Dermis microvascular lymphatic vessel endothelial cell (primary cell): ENCODE measurements at regions not wholly inside any gene's neighbourhood (a gene's known extent, or its start where the extent isn't known, plus 50 kb on each side); places are given as distances from the start of the nearest gene placed in this dataset.
"Not testable (repeated sequence)": the region's sequence is repeated elsewhere in the genome, so short reads cannot be mapped to it uniquely, and the experiment has no call there.

Experiments used
- DNase-seq, 2 donors: peaks; one replicate each; pipeline versions ENCODE4 v3.0.0 to v3.0.0-alpha.2; 2010; ENCODE audit warnings: low read depth in 2 of 2

DNA sequence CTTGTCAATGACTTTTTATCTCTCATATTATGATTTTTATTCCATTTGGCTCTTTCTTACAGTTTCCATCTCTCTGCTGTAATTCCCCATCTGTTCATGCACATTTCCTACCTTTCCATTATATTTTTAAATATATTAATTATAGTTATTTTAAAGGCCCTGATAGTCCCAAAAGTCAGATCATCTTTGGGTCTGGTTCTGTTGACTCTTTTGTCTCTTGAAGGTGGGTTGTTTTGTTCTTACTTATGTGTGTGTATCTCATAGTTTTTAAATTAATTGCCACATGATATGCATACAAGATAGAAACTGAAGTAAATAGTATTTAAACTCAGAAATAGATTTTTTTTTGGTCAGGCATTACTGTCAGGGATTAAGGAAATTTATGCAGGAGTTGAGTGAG is 178.0 kb upstream of the AJAP1 start:
- DNase-seq, result no peak

DNA sequence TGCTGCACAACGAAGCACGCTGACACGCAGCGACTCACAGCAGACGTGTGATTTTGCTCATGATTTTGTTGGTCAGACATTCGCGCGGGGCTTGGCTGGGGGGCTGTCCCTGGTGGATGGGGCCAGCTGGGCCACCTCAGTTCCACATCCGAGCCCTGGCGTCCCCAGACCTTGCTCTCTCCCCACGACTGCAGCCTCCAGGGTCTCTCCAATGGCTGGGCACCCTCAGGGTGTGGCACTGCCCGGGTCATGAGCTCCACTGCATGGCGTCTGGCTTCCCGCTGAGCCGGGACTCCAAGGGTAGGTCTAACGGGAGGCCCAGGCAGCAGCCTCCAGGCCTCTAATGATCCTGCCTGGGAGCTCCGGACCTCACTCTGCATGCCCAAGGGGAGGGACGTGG is 173.0 kb upstream of the AJAP1 start:
- DNase-seq, result no peak

DNA sequence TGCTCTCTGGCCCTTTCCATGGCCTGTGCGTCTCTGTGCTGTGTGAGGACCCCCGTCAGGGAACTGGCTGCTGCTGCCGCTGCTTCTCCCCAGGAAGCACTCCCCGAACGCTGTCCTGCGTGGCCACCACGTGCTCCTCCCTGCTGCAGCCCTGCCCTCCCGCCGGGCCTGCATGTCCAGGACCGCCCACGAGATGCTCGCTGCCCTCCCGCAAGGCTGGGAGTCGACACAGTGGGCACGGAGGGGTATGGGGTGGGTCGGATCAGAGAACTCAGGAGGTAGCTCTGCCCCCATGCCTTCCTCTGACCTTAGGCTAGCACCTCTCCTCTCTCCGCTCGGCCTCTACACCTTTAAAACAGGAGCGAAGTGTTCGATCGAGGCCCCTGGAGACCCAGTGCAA is 171.9 kb upstream of the AJAP1 start:
- DNase-seq, result no peak

DNA sequence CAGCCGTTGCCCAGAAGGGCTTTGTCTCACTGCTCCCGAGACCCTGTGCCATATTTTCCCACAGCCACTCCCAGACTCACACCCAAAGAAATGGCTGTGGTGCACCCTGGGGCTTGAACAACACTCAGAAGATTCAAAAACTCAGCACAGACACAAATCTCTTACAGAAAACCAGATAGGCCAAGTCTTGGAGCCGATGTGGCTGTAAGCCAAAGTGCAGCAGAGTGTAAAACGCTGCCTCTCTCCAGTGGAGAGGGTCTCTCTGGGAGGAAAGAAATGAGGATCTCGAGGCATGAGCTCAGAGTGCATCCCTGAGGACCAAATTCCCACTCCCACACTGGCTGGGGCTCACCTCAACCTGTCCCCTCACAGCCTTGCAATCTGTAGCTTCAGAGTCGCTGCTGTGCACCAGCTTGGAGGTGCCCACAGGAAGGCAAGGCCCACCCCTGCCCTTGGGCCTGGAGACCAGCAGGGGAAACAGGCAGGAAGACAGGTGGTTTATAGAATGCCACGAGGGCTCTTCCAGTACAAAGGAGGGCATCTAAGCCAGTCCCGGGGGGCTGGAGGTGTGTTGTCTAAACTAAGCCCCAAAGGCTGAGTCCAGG is 171.3 kb upstream of the AJAP1 start:
- no peak for DNase-seq

DNA sequence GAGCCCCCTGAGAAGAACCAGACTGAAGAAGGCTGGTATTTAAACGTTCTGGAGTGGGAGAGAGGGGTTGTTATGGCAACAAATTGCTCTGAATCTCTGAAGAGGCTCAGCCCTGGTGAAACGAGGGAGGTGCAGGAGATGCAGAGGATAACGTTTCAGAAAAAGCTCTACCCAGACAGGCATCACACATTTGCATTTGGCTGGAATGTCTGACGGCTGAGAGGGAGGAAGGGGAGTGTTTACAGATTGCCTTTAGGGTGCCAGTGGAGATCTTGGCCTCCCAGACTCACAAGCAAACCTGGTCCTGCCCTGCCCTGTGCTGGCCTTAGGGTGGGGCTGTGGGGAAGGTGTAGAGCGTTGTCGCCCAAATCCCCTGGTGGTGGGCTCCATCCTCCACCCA is 169.0 kb upstream of the AJAP1 start:
- DNase-seq, result no peak

DNA sequence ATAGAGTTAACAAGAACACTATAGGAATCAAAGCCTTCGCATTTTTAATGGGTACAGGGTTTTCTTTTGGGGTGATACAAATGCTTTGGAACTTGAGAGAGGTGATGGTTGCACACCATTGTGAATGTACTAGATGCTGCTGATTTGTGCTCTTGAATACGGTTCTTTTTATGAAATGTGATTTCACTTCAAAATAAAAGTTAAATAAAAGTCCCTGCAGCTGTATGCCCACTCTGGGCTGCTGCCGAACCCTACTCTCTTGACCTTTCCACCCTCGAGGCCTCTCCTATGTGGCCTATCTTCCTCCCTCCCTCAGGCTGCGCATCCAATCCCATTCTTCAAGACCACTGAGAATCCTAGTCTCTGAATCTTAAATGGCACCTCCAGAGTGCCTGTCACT is 168.5 kb upstream of the AJAP1 start:
- DNase-seq, result no peak

DNA sequence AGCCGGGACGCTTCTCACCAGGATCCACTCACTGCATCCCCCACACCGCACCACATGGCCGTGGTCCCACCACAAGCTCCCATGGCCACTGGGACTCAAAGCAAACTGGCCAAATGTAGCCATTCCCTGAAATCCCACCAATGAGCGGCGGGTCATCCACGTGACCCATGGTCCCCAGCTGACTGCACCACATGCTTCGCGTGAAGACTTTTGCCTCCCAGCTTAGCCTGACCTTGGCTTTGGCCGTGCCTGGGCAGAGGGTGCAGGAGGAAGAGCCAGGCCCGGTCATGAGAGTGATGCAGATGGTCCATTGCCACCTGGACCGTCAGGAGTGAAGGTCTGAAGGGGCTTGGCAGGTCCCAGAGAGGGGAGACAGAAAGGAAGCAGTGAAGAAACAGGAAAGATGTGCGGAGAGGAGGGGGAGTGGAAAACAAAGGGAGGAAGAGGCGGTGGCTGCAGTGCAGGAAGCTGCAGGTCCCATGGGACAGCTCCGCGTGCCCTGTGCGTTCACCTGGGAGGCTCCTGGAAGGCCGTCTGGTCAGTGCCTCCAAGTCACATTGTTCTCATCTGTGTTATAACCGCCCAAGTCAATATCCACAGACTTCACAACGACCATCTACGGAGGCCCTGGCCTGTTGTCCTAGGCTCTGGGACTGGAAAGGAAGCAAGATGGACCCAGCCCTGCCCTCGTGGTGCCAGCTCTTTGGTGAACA is 167.8 kb upstream of the AJAP1 start:
- DNase-seq, result no peak

DNA sequence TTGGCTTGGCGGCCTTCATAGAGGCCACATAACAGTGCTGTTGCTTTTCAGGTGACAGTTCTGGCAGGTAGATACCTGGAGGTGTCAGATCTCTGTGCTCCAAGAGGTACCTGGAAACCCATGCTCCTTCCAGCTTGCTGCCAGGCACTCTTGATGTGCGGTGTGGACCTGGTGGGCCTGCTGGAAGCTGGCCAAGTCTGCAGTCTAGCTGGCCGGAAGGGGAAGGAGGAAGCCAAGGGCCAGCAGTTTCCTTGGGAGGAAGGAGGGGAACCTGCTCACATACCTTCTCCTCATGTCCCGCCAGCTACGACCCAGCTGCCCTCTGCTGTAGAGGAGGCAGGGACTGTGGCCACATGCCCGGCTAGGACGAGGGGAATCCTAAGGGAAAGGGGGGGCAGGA is 166.4 kb upstream of the AJAP1 start:
- DNase-seq, result no peak

DNA sequence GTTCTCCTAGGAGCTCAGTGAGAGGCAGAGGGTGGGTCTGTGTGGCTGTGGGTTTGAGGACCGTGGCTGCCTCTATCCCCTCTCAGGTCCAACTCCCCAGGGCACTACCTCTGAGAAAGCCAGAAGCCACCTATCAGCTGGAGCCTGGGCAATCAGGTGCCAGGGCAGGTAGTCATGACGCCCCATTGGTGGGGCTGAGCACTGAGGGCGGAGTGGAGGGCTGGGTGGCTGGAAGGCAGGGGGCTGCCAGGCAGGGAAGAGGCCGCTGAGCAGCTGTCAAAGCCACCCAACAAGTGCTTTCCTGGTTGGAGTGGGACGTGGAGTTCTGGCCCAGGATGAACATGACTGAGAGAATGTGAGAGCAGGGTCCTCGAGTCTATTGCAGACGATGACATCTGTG is 164.9 kb upstream of the AJAP1 start:
- no peak for DNase-seq

DNA sequence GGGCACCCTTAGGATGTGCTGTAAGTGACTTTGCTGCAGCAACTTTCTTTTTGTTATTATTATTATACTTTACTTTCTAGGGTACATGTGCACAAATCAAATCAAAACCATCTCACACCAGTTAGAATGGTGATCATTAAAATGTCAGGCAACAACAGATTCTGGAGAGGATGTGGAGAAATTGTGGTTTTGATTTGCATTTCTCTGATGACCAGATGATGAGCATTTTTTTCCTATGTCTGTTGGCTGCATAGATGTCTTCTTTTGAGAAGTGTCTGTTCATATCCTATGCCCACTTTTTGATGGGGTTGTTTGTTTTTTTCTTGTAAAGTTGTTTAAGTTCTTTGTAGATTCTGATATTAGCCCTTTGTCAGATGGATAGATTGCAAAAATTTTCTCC is 164.4 kb upstream of the AJAP1 start:
- not testable (repeated sequence) for DNase-seq

DNA sequence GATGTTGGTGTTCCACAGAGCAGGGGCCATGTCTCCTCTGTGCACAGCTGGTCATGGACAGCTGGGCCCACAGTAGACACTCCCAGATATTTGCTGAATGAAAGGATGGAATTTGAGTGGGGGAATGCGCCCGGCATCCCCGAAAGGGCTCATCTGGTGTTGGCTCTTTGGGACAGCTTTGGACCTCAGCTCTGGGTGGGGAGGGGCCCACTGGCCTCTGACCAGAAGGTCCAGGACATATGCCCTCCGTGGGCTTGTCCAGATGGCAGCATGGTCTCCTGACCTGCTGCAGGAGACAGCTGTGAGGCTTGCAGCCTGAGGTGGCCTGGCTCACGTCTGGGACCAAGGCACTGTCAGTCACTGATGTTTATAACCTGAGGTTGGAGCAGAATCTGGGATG is 160.4 kb upstream of the AJAP1 start:
- no peak for DNase-seq

DNA sequence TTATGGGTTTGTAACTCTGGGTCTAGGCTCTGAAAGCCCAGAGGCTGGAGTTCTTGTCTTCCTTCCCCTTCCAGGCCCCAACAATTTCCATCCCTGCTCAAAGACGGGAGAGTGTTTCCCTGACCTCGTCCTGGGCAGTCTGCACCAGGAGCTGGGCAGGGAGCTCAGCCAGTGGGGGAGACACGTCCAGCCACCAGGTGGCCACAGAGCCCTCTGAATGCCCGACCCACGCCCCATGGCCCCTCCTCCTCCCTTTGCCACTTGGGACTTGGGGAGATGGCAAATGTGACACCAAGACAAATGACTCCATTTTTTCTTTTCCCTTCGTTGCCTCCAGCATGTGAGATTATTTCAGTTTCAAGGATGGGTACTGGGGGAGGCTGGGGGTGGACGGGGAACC is 159.9 kb upstream of the AJAP1 start:
- no peak for DNase-seq

DNA sequence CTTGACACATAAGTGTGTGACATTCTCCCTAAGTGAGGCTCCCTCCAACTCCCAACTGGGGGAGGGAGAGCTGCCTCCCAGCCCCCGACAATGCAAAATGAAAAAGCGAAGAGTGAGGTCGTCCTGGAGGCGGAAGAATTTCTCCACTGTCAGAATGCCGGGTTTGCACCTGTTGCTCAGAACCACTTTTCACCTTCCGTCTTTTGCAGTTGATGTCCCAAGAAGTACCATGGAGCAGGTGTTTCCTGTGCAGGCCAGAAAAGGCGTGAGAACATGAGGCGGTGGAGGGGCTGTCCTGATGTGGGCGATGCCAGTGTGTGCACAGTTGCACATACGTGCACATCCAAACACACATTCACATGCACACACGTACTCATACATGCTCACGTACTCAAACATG is 158.6 kb upstream of the AJAP1 start:
- no peak for DNase-seq

DNA sequence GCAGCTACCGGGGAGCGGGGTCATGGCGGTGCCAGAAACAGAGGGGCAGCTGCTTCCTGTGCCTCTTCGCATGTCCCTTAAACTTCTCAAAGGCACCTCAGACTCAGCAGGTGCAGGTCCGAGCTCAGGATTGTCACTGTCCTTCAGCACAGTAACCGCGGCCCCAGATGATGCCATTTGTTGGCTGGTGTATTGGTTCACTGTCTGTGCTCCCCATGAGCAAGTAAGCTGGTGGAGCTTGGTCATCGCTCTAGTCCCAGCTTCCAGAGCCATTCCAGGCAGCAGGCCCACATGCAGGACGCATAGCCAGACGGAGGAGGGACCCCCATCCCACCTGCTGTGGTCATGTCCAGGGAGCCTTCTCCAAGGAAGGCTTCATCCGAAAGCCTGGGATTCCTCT is 154.0 kb upstream of the AJAP1 start:
- DNase-seq, result no peak

DNA sequence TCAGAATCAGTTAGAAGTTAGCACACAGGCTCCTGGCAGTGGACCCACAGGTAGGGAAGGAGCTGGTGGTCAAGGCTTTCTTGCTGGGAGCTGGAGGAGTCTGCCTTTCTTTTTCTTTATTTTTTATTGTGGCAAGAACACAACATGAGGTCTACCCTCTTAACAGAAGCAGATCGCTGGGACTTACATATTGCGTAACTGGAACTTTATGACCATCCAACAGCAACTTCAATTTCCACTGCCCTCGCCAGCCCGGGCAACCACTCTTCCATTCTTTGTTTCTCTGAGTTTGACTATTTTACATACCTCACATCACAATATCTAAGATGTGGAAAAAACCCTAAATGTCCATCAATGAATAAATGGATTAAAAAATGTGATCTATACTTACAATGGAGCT is 147.8 kb upstream of the AJAP1 start:
- DNase-seq, result no peak

DNA sequence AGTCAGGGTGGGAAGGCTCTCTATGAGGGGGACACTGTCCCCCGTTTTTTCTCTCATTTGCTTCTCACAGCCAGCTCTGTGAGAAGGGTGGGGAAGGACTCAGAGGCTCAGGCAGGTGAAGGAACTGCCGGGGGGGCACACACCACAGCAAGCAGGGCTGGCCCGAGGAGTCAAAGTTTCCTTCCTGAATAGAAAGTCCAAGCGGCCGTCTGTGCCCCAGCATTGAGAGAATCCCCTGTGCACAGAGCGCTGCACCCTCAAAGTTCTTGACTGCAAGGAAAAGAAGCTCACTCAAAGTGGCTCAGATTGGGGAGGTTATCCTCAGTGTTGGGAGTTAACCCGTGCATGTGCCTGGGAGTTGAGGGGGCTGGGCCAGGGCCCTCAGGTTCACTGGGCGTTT is 145.2 kb upstream of the AJAP1 start:
- DNase-seq, result no peak

DNA sequence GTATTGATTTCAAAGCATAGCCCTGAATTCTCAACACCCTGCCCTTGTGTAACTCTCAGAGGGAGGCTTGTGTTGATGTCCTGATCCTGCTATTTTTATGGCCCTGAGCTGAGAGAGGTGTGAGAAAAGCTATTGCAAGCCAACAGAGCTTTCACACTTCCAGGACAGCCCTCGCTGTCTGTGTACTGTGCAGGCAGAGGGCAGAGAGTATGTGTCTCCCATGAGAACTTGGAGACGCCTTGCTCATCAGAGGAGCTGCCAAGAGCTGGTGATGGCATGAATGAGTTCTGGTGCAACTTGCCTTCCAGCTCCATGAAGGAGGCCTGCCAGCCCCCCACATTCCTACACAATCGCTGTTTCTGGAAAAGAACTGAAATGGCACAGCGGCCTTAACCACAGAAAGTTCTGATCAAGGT is 144.1 kb upstream of the AJAP1 start:
- no peak for DNase-seq

DNA sequence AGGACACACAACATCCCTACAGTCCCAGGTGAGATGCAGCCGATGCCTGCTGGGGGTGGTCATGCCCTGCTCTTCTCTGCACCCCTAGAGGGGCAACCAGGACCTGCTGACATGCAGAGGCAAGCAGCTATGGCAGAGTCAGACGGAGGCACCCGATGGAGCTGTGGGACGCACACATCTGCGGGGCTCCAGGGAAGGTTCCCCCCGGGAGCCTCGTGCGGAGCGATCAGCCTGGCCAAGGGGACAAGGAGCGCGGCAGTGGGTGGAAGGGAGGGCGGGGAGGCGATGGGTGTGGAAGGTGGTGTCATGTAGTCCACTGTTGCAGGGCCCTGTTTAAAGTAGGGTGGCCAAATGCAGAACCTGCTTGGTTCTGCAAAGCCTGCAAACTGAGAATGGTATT is 143.0 kb upstream of the AJAP1 start:
- no peak for DNase-seq

DNA sequence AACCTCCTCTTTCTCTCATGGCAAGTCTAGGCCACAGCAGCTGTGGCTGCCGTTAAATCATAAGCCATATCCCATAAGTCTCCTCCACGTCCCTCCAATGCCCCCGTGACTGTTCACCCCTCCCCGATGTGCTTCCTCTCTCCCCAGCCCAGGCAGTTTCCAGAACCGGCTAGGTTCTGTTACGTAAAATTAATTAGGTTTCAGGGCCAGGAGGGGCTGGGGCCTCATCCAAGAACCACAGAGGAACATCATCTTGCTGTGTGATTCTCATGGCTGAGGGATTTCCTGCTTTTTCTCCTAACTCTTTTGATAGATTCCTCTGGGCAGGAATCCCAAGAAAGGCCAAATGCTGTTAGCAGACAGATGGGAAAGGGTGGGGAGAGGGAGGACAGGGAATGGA is 141.8 kb upstream of the AJAP1 start:
- no peak for DNase-seq

DNA sequence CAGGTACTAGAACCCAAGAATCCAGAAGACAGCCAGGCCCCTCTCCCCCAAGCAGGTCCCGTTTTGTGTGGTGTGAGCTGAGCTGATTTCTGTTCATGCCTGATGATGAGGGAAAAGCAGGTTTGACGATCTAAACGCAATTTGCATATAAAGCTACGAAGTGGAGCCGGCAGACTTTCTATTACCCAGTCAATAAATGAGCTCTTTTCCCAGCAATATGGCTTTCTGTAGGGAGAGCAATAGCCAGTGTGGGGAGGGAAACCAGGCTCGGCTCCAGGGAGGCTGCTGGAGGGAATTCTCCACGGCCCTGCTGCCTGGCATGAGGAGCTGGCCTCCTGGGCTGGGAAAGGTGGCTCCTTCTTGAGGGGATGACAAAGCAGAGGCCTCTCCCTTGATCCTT is 140.7 kb upstream of the AJAP1 start:
- DNase-seq, result no peak

DNA sequence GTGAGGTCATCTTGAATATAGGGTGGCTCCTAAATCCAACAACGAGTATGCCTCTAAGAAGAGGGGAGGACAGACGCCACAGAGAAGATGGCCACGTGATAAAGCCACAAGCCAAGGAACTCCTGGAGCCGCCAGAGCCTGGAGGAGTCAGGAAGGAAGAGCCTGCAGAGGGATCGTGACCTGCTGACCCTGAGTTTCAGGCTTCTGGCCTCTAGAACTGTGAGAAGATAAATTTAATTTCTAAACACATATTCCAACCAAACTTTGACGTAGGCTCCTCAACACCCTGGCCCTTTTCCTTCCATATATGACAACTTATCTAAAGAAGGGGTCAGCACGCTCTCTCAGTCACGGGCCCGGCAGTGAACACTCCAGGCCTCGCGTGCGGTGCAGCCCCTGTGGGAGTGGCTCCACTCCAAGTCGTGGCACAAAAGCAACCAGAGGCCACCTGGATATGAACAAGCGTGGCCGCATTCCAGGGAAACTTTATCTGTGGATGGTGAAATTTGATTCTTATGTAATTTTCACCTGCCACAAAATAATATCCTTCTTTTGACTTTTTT is 138.6 kb upstream of the AJAP1 start:
- no peak for DNase-seq

DNA sequence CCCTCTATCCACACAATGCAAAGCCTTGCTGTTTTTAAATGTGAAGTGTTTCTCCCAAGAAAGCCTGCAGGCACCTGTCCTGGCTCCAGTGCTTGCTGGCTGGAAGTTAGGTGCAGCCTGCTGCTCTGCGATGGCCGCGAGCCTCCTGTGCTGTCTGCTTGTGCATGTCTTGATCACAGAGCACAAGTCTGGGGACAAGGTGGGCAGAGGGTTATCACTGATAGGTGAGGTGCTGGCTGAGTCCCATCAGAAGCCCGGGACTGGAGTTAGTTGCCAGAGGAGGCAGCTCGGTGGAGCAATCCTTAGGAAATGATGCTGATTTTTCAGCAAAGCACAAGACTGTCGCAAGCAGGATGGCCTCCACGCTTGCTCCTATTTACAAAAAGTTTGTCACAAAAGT is 137.8 kb upstream of the AJAP1 start:
- no peak for DNase-seq

DNA sequence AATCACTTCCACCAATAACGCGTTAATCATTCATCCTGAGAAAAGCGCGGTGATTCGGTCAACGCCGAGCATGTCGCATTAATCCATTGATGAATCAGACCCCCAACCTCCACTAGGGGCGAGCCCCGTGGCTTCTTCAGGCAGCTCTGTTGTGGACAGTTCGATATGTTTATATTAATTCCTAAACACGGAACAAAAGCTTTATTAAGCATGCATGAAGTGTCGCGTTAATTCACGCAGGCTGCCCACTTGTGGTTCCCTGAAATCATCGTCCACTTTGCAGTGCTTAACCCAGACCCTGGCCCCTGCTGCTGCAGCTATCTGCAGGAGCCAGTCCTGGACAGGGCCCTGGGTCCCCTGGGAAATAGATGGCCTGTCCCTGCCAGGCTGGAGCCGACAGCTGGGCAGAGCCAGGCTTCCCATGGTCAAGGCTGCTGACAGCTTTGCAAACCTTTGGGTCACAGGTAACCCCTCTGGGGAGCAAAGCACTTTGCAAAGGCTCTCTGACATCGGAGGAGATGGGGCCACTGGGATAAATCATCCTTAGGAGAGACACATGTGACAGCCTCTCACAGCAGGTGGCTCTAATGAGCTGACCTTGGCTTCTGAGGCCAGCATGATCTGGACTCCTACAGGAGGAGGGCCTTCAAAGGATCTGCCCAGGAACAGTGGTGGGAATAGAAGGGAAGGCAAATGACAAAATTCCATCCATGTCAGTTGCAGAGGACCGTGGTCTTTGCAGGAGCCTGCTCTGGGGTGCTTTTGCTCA is 137.0 kb upstream of the AJAP1 start:
- DNase-seq, result no peak
